COLO668 (cell line): ENCODE measurements at regions not wholly inside any gene's neighbourhood (a gene's known extent, or its start where the extent isn't known, plus 50 kb on each side); places are given as distances from the start of the nearest gene placed in this dataset.

ENCODE experiments used
- DNase-seq: peaks from one replicate; lab custom pipeline; 2025; ENCODE audit not compliant: unreplicated experiment; lab: John Stamatoyannopoulos, UW

- DNase-seq = no peak
Observed at GRCh38 chr13:62583466-62583865, 1167.8 kb upstream of the PCDH20 start.

GRCh38 chr13:62578402-62578801 lies 1162.8 kb upstream of the PCDH20 start:
- DNase-seq = no peak

- no peak for DNase-seq
Observed at GRCh38 chr13:62564770-62565169, 1149.1 kb upstream of the PCDH20 start.

GRCh38 chr13:62563251-62563650 lies 1147.6 kb upstream of the PCDH20 start:
- no peak for DNase-seq

GRCh38 chr13:62556978-62557377 lies 1141.3 kb upstream of the PCDH20 start:
- DNase-seq = no peak

GRCh38 chr13:62551588-62551987 lies 1135.9 kb upstream of the PCDH20 start:
- DNase-seq = no peak

GRCh38 chr13:62544928-62545327 lies 1129.3 kb upstream of the PCDH20 start:
- DNase-seq = no peak

GRCh38 chr13:62537593-62537992 lies 1121.9 kb upstream of the PCDH20 start:
- no peak for DNase-seq

- DNase-seq = no peak
Observed at GRCh38 chr13:62525652-62526051, 1110.0 kb upstream of the PCDH20 start.

GRCh38 chr13:62524498-62524897 lies 1108.8 kb upstream of the PCDH20 start:
- DNase-seq = no peak

- DNase-seq = no peak
Observed at GRCh38 chr13:62524061-62524460, 1108.4 kb upstream of the PCDH20 start.

- DNase-seq = peak; percentile 46
Observed at GRCh38 chr13:62512194-62513141, 1096.8 kb upstream of the PCDH20 start.

- no peak for DNase-seq
Observed at GRCh38 chr13:62510906-62511655, 1095.4 kb upstream of the PCDH20 start.

GRCh38 chr13:62502588-62502987 lies 1086.9 kb upstream of the PCDH20 start:
- DNase-seq = no peak

GRCh38 chr13:62489731-62490130 lies 1074.1 kb upstream of the PCDH20 start:
- no peak for DNase-seq

GRCh38 chr13:62483774-62484173 lies 1068.1 kb upstream of the PCDH20 start:
- no peak for DNase-seq

GRCh38 chr13:62482351-62482750 lies 1066.7 kb upstream of the PCDH20 start:
- DNase-seq = no peak

- no peak for DNase-seq
Observed at GRCh38 chr13:62473944-62474237, 1058.2 kb upstream of the PCDH20 start.

- no peak for DNase-seq
Observed at GRCh38 chr13:62473190-62473943, 1057.7 kb upstream of the PCDH20 start.

- no peak for DNase-seq
Observed at GRCh38 chr13:62453761-62454160, 1038.1 kb upstream of the PCDH20 start.

GRCh38 chr13:62450759-62451158 lies 1035.1 kb upstream of the PCDH20 start:
- no peak for DNase-seq
